T follicular helper cell (primary cell): ENCODE measurements at regions not wholly inside any gene's neighbourhood (a gene's known extent, or its start where the extent isn't known, plus 50 kb on each side); places are given as distances from the start of the nearest gene placed in this dataset.
A peak's percentile ranks its signal among the peaks of the same experiment; 100 is the strongest.

Experiments used
- DNase-seq: peaks from one replicate; pipeline ENCODE4 v3.0.0-alpha.2; 2020; ENCODE audit warnings: low read depth

- DNase-seq = no peak
Observed at GRCh38 chr1:221469476-221469875, 272.4 kb downstream of the DUSP10 start.

DNA sequence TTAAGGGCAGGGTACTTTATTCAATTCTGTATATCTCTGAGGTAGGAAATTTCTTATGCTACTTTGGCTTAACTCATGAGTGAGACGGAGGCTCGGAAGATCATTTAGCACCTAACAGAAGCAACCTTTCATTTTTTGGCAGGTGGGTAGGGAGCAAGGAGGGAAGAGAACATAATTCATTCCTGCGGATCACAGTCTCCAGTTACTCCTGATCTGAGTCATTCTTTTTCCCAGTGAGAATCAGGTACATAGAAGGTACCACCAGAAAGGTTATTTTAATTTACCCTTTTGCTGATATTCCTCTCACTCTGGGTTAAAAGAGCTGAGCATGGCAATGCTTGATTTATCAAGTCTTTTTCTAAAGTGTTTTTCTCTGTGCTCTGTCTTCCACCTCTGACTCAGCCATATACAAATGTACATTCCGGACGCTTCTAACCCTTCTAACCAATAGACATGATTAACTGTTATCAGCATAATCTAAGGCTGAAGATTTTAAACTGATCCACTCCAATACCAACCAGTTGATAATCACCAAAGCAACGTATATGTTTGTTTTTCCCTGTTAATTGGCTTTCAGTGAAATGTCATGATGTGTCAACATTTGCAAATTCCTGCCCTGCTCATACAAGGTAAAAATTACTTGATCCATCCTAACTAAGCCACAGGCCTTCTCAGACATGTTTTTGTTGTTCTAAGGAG, 271.7 kb downstream of the DUSP10 start:
- DNase-seq = no peak

- no peak for DNase-seq
Observed at GRCh38 chr1:221473411-221473810, 268.5 kb downstream of the DUSP10 start.

DNA sequence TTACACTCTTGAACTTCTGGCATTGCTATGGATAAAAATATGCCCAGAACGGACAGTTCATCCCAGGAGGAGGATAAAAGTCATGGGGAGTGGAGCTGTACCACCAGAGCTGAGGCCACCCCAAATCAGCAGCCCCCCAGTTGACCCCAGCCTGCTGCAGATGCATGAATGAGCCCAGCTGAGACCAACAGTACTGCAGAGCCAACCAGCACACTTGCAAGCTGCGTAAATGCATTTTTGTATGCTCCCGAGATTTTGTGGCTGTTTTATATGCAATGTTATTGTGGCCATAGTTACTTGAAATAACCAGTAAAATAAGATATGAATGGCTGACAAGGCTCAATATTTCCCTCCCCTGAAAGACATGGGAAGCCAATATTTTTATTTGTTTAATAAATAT, 264.6 kb downstream of the DUSP10 start:
- DNase-seq = no peak

DNA sequence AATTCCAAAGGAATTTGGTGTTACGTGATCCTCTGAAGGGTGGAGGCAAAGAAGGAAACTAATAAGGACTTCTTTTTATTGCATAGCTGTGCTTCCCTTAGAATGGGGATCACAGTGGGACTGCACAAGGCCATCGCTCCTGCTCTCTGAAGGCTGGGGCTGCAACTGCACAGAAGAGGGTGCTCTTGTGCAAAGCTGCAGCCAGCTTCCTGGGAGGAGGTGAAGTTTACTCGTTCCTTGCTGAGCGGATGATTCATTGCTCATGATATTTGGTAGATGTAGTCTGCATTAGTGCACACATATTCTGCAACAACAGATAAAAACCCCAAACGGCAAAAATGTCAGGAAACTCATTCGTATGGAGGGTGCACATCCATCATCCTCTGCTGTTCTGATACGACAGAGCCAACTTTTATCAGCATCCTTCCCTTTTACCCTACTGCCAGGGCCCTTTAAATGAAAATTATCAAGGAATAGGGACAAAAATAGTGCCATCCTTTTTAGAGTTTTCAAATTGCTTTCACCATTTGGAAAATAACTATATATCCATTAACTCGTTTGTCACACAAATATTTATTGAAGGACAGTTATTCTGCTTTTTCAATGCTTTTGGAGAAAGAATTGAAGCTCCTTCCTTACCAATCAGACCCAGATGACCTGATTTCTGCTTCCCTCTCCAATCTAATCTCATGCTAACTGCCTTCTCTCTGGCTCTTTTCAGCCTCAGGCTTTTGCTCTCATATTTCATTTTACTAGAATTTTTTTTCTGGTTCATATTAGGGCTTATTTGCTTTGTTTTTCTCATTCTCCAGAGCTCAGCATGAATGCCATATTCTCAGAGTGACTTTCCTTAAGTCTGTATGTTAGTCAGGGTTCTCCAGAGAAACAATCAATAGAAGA, 263.6 kb downstream of the DUSP10 start:
- peak; percentile 18 for DNase-seq

- DNase-seq = no peak
Observed at GRCh38 chr1:221487781-221488524, 253.9 kb downstream of the DUSP10 start.

GRCh38 chr1:221488550-221488949, 253.3 kb downstream of the DUSP10 start:
- DNase-seq = no peak

GRCh38 chr1:221494670-221495069, 247.2 kb downstream of the DUSP10 start:
- DNase-seq = no peak

DNA sequence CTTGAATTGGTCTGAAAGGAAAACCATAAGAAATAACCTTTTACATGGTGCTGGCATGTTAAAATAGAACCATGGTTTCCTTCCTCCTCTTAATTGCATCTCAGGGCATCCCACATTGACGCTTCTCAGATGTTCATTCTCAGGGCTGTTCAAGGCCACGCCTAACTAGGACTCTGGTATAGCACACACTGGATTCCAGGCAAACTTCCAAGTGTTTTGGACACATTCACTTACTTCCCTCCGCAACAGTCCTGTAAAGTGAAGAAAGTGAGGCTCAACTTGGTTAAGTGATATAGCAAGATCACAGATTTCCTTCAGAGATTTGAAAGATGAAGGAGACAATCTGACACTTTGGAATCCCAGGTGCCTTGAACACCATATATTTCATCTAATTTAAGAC, 244.8 kb downstream of the DUSP10 start:
- DNase-seq = no peak

DNA sequence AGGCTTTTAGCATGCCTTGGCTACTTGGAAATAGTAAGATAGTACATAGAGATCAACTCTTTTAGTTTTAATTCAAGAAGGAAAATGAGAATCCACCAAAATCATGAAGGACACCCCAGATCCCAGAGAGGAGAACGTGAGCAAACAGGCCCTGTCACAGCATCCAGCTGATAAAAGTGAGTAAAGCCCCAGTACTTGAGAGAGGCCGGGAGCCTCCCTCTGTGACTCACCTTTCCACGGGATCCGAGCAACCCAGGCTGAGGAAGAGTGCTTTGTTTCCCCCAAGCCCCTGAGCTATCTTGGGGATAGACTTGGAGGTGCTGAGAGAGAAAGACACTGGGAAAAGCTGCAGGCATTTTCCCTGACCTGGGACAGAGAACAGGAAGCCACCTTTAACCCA, 238.6 kb downstream of the DUSP10 start:
- no peak for DNase-seq

DNA sequence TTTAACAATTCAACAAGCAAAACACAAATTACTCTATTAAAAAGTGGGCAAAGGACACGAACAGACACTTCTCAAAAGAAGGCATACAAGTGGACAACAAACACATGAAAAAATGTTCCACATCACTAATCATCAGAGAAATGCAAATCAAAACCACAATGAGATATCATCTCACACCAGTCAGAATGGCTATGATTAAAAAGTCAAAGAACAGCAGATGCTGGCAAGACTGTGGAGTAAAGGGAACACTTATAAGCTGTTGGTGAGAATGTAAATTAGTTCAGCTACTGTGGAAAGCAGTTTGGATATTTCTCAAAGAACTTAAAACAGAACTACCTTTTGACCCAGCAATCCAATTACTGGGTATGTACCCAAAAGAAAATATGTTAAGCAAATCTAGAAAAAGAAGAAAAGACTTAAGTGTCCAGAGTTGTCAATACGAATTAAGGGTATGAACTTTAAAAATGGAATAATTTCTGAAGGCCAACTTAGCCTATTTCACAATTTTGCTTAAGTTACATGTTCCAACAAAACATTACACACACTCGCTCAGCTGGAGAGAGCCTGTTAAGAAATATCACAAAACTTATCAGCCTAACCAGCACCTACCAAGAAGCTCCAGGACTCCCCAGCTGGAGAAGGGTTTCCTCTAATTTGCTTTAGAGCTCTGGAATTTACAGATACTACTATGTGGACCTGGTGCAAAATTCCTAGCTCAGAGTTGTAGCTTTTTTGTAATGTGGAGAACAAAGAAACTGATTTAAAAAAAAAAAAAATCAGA, 232.1 kb downstream of the DUSP10 start:
- no peak for DNase-seq

DNA sequence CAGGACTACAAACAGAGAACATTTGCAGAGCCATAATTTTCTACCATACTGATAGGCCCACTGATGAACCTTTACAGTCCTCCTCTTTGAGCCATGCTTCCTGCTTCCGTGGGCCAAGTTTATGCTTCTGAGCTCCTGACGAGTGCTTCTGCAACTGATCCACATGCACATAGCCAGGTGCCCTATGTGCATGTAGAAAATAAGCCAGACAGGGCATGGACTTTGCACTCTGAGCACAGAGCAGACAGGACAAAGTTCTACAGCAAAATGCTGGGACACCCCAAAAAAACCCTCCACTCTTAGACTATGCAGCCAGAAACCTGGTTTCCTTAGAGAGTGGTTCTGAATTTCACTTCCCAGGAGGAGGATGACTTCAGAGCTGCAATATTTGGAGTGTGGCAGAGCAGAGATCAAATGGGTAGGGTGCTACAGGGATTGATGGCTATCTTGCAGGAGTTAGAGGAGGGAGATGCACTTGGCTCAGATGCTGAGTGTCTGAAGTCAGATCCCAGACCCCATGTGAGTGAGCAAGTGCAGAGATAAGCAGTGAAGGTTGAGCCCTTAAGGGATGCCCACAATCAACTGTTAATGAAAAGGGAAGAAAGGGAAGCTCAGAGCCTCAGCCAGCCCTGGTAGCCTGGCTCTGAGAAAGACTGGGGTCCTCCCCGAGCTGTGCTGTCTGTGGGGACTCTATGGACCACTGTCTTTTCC, 230.9 kb downstream of the DUSP10 start:
- no peak for DNase-seq

GRCh38 chr1:221511797-221512196, 230.1 kb downstream of the DUSP10 start:
- no peak for DNase-seq

DNA sequence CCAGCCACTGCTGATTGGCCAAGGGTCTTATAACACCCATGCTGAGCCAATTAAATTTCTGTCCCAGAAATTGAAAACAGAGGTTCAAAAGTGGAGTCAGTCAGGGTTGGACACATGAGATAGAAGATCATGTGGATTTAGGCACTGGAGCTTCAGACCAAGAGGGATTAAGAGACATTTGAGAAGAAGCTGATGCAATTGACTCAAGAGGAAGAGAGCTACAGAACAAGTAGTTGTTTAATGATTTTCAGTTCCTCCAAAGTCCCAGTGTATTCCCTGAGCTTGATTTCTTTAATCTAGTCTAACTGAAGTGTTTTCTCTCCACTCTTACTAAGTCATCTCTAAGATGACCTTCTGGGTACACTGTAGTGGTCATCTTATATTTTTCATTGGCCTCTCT, 227.1 kb downstream of the DUSP10 start:
- DNase-seq = no peak

DNA sequence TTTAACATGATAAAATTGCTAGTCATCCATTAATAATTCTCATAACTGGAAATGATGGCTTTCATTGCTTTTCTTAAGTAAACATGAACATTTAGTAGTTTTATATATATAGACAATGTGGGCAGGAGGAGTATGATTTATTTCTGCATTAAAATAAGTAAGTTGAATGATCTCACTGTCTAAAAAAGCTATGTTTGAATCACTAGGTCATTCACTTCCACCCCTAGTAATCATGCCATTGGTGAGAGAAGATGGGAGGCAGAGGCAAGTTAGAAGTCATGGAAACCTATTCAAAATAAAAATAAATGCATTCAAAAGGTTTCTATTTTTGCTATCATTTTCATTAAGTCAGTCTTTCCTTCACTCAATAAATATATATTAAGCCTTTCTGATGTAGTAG, 226.4 kb downstream of the DUSP10 start:
- no peak for DNase-seq

GRCh38 chr1:221517961-221518360, 223.9 kb downstream of the DUSP10 start:
- no peak for DNase-seq

- DNase-seq = no peak
Observed at GRCh38 chr1:221520250-221520649, 221.6 kb downstream of the DUSP10 start.

DNA sequence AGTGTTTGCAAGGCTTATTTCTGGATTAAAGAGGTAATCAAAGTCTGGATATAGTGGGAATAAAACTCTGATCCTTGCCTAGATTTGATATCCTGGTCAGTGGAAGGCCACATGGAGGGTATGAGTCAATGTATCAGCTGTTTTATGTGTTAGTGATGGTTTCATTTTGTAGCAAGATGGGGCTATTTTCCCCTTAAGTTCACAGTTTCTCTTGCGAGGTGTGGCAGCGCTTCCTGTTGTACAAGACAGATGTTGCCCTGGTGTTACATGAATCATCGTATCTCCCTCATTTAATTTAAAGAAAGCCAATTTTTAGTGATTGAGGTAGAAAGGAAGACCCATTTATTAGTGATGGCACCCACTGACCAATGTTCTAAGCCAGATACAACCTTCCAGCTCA, 220.2 kb downstream of the DUSP10 start:
- no peak for DNase-seq

- no peak for DNase-seq
Observed at GRCh38 chr1:221522529-221522940, 219.4 kb downstream of the DUSP10 start.

- DNase-seq = no peak
Observed at GRCh38 chr1:221525749-221526148, 216.1 kb downstream of the DUSP10 start.

GRCh38 chr1:221527302-221527701, 214.6 kb downstream of the DUSP10 start:
- DNase-seq = no peak
